CD4-positive, alpha-beta memory T cell (primary cell): ENCODE measurements at regions not wholly inside any gene's neighbourhood (a gene's known extent, or its start where the extent isn't known, plus 50 kb on each side); places are given as distances from the start of the nearest gene placed in this dataset.

ENCODE experiments used
- CTCF ChIA-PET: fragments of 350-600 bp; sonication (Branson Sonifier 250); formaldehyde crosslinking; loops from one replicate; lab custom pipeline; 2021; ENCODE audit warnings: inconsistent platforms; ENCODE audit not compliant: partially characterized antibody; lab: Charles Lee
- POLR2A ChIA-PET: fragments of 350-600 bp; sonication (Branson Sonifier 250); formaldehyde crosslinking; loops from one replicate; lab custom pipeline; 2021; ENCODE audit not compliant: partially characterized antibody; lab: Charles Lee
- DNase-seq, 5 donors: peaks; one replicate each; pipeline versions ENCODE4 v3.0.0 to v3.0.0-alpha.2; 2020 to 2022; ENCODE audit warnings: mixed read lengths in 1 of 5
- H3K27ac ChIP-seq: one replicate; pipeline ENCODE4 v1.7.0; 2013; ENCODE audit warnings: low read depth, low read length
- H3K27me3 ChIP-seq: 2 replicates; pipeline ENCODE4 v1.7.0; 2013; ENCODE audit warnings: mild to moderate bottlenecking, low read length, moderate library complexity; ENCODE audit not compliant: insufficient read depth
- H3K36me3 ChIP-seq: 2 replicates; pipeline ENCODE4 v1.7.0; 2013; ENCODE audit warnings: mild to moderate bottlenecking, low read length, moderate library complexity; ENCODE audit not compliant: insufficient read depth
- H3K4me1 ChIP-seq: 2 replicates; pipeline ENCODE4 v1.7.0; 2013; ENCODE audit warnings: mild to moderate bottlenecking, low read length, moderate library complexity; ENCODE audit not compliant: insufficient read depth
- H3K4me3 ChIP-seq, 2 donors: one replicate each; pipeline ENCODE4 v1.7.0; 2013; ENCODE audit warnings: low read length in 2 of 2, mild to moderate bottlenecking in 1 of 2
- H3K9me3 ChIP-seq, 2 donors: one replicate each; pipeline ENCODE4 v1.7.0; 2013; ENCODE audit warnings: low read length in 2 of 2, control low read depth in 1 of 2; ENCODE audit not compliant: control insufficient read depth in 1 of 2
- H3K27ac Mint-ChIP-seq, 7 donors: one replicate each; pipeline ENCODE4 v1.8.0; 2020 to 2021; ENCODE audit warnings: mixed read lengths in 7 of 7, mild to moderate bottlenecking in 6 of 7, inconsistent platforms in 3 of 7, moderate library complexity in 3 of 7
- H3K27me3 Mint-ChIP-seq, 2 donors: one replicate each; pipeline ENCODE4 v1.8.0; 2020 to 2021; ENCODE audit warnings: mixed read lengths in 2 of 2
- H3K36me3 Mint-ChIP-seq, 2 donors: one replicate each; pipeline ENCODE4 v1.8.0; 2020 to 2021; ENCODE audit warnings: mixed read lengths in 2 of 2, inconsistent platforms in 1 of 2, mild to moderate bottlenecking in 1 of 2
- H3K4me1 Mint-ChIP-seq, 4 donors: one replicate each; pipeline ENCODE4 v1.8.0; 2020 to 2021; ENCODE audit warnings: mixed read lengths in 4 of 4, mild to moderate bottlenecking in 1 of 4
- H3K4me3 Mint-ChIP-seq, 8 donors: one replicate each; pipeline ENCODE4 v1.8.0; 2020 to 2021; ENCODE audit warnings: mixed read lengths in 8 of 8, mild to moderate bottlenecking in 7 of 8, moderate library complexity in 6 of 8, inconsistent platforms in 3 of 8
- H3K9me3 Mint-ChIP-seq, 8 donors: one replicate each; pipeline ENCODE4 v1.8.0; 2020 to 2021; ENCODE audit warnings: mixed read lengths in 8 of 8, mild to moderate bottlenecking in 5 of 8, inconsistent platforms in 3 of 8, moderate library complexity in 1 of 8
- intact Hi-C: fragments of 100-400 bp; cut with micrococcal nuclease; formaldehyde crosslinking; loops from one replicate; pipeline ENCODE4 v1.15.1; 2023

DNA sequence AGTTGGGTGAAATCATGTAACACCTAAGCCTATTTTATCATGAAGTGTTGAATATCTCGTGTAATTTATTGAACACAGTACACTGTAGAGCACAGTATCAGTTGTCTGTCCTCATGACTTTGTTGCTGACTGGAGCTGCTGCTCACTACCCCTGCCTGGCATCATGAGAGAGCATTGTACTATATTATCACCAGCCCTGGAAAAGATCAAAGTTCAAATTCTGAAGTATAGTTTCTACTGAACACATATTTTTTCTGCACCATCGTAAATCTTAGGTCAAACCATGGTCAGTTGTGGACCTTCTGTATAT lies 169.3 kb upstream of the RAI14 start:
- intact Hi-C loops: loop anchor here (1.0 to 2.0 kb wide), 3 partner anchors 411 to 1440 kb away; no protein-coding TSS in a partner anchor
- Mint-ChIP-seq H3K9me3 (no peaks in the 10 kb centered on the region), H3K27me3 (peaks cover 13 to 26% of the 10 kb centered on the region in 2 donors), H3K4me3 (no peak overlapping the region), H3K4me1 (peaks cover 3 to 5% (median 4%) of the 10 kb centered on the region in 4 donors), H3K27ac (no peak overlapping the region), H3K36me3 (no peaks in the 10 kb centered on the region)
- Histone ChIP-seq H3K27ac (no peak overlapping the region), H3K4me3 (no peak overlapping the region), H3K27me3 (no peaks in the 10 kb centered on the region), H3K36me3 (no peaks in the 10 kb centered on the region), H3K9me3 (no peaks in the 10 kb centered on the region), H3K4me1 (no peaks in the 10 kb centered on the region)
- POLR2A ChIA-PET: no interaction called here
- DNase-seq: no peak
- CTCF ChIA-PET: interaction anchor here (1.1 to 4.2 kb wide), 9 partner anchors 8 to 517 kb away, joined by 3 to 36 read pairs (median 5); no protein-coding TSS in a partner anchor

DNA sequence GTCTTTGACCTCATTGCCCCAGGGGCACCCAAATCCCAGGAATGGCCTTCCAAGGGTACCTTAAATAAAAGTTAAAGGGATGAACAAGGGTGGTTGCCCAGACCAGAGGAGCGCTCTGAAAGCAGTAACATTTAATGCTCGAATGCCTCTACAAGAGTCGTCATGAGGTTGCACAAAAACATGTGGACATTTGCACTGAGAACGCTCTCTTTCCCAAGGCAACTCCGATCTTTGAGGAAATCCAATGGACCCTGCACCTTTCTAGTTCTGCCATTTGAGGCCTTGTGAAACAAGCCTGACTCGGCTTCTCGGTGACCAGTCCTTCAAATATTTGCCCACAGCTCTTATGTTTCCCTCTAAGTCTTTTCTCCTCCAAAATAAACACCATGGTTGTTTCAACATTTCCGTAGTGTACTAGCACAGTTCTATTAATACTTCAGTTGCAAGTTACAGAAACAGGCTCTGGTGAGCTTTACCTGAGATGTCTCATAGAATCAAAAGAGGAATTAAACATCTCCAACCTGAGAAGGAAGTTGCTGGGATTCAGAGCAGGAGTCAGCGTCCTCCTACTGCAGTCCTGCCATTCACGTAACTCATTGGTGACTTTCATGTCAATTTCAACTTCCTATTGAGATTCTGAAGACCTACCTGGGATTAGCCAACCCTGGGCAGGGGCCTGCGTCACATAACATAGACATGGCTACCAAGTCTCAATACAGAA lies 168.8 kb upstream of the RAI14 start:
- no peak overlapping the region for H3K4me3 ChIP-seq
- H3K4me1 ChIP-seq: no peaks in the 10 kb centered on the region
- ChIA-PET CTCF (interaction anchor here (1.1 to 4.2 kb wide), 7 partner anchors 8 to 516 kb away, joined by 3 to 36 read pairs (median 5); no protein-coding TSS in a partner anchor), POLR2A (no interaction called here)
- Mint-ChIP-seq H3K36me3 (no peaks in the 10 kb centered on the region), H3K9me3 (no peaks in the 10 kb centered on the region), H3K27me3 (peaks cover 10 to 25% of the 10 kb centered on the region in 2 donors), H3K4me3 (no peak overlapping the region), H3K4me1 (peaks cover 3 to 5% (median 4%) of the 10 kb centered on the region in 4 donors), H3K27ac (no peak overlapping the region)
- no peaks in the 10 kb centered on the region for H3K27me3 ChIP-seq
- H3K36me3 ChIP-seq: no peaks in the 10 kb centered on the region
- intact Hi-C loops: loop anchor here (2.0 kb wide), 1 partner anchor 1439 kb away; no protein-coding TSS in a partner anchor
- DNase-seq: no peak
- no peak overlapping the region for H3K27ac ChIP-seq
- H3K9me3 ChIP-seq: no peaks in the 10 kb centered on the region

DNA sequence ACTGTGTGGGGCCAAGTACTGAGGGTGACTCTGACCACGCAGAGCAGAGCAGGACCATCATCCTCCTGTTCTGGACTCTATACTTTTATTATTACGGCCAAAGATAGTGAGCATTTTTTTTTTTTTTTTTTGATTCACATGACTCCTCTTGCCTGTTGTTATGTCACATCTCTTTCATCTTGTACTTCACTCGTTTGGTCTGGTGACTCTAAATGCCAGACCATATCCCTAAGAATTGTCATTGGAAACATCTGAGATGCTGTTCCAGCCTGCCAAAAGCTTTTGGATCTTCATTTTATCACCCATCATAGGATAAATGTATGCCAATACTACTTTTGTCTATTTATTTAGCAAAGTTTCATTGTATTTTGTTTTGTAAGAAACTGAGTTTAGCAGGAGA lies 168.2 kb upstream of the RAI14 start:
- Histone ChIP-seq H3K27me3 (no peaks in the 10 kb centered on the region), H3K4me1 (no peaks in the 10 kb centered on the region), H3K36me3 (no peaks in the 10 kb centered on the region), H3K27ac (no peak overlapping the region), H3K9me3 (no peaks in the 10 kb centered on the region), H3K4me3 (no peak overlapping the region)
- ChIA-PET POLR2A (no interaction called here), CTCF (interaction anchor here (0.6 to 3.7 kb wide), 4 partner anchors 409 to 516 kb away, joined by 3 to 34 read pairs (median 6); no protein-coding TSS in a partner anchor)
- no peak overlapping the region for H3K27ac Mint-ChIP-seq
- H3K9me3 Mint-ChIP-seq: no peaks in the 10 kb centered on the region
- intact Hi-C loops: loop anchor here (2.0 kb wide), 1 partner anchor 1439 kb away; no protein-coding TSS in a partner anchor
- peaks cover 10 to 26% of the 10 kb centered on the region in 2 donors for H3K27me3 Mint-ChIP-seq
- no peak for DNase-seq
- H3K4me3 Mint-ChIP-seq: no peak overlapping the region
- peaks cover 3 to 5% (median 4%) of the 10 kb centered on the region in 4 donors for H3K4me1 Mint-ChIP-seq
- no peaks in the 10 kb centered on the region for H3K36me3 Mint-ChIP-seq

DNA sequence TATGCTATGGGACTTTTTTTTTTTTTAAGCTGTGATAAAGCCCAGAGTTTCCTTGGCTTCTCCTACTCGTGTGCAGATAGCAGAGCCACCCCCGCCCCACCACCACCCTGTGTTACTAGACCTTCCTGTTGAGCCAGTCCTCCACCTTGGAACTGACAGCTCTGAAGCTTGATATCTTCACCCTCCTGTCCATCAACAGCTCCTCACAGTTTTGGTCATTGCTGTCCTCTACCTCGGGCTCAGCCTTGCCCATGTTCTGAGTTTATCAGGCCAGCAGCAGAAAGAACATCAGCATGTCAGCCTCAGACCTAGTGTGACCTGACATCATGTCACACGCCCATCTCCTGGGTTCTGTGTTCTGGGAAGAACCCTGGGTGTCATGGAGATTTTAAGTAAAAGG lies 167.1 kb upstream of the RAI14 start:
- H3K4me1 ChIP-seq: no peaks in the 10 kb centered on the region
- Mint-ChIP-seq H3K27me3 (peaks cover 10 to 25% of the 10 kb centered on the region in 2 donors), H3K9me3 (no peaks in the 10 kb centered on the region), H3K4me1 (peaks cover 3 to 5% (median 4%) of the 10 kb centered on the region in 4 donors), H3K27ac (no peak overlapping the region), H3K36me3 (no peaks in the 10 kb centered on the region), H3K4me3 (no peak overlapping the region)
- no peaks in the 10 kb centered on the region for H3K27me3 ChIP-seq
- DNase-seq: no peak
- no peaks in the 10 kb centered on the region for H3K36me3 ChIP-seq
- CTCF ChIA-PET: interaction anchor here (0.8 to 1.7 kb wide), 4 partner anchors 12 to 409 kb away, joined by 3 to 9 read pairs (median 4); no protein-coding TSS in a partner anchor
- H3K9me3 ChIP-seq: no peaks in the 10 kb centered on the region
- H3K4me3 ChIP-seq: no peak overlapping the region
- intact Hi-C loops: no loop called here
- POLR2A ChIA-PET: no interaction called here
- H3K27ac ChIP-seq: no peak overlapping the region

DNA sequence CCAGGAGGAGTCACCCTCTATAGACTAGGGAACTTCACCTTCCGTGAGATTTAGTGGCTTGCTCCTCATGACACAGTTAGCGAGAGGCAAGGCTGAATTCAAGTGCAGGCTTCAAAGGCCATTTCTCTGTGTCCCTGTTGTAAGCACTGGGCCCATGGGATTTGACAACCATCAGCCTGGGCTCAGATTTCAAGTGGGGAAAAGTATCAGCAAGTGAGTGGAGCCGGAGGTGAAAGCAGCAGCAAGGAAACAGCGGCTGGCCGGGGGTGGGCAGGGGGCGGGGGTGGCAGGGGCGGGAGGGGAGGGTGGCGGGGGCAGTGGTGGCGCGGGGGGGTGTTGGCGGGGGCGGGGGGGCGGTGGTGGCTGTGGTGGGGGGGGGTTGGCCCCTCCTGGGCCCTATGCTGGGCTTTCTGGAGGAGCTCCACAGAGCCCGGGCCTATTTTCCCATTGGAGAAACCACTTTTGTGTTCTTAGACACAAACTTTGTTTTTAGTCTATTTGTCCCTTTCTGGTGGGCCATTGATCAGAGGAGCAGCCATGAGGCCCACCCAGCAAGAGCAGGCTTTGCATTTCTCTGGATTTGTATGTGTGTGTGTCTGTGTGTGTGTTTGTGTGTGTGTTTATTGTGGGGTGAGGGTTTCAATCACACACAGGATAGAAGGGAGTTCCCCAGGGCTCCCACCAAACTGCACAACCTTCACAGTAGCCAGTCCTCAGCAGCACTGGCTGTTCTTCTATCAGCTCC lies 165.4 kb upstream of the RAI14 start:
- Histone ChIP-seq H3K27ac (no peak overlapping the region), H3K36me3 (no peaks in the 10 kb centered on the region), H3K4me3 (no peak overlapping the region), H3K4me1 (no peaks in the 10 kb centered on the region), H3K9me3 (no peaks in the 10 kb centered on the region), H3K27me3 (no peaks in the 10 kb centered on the region)
- H3K36me3 Mint-ChIP-seq: no peaks in the 10 kb centered on the region
- H3K27me3 Mint-ChIP-seq: peaks cover 14 to 28% of the 10 kb centered on the region in 2 donors
- intact Hi-C loops: no loop called here
- DNase-seq: no peak
- no peaks in the 10 kb centered on the region for H3K9me3 Mint-ChIP-seq
- no peak overlapping the region for H3K4me3 Mint-ChIP-seq
- H3K27ac Mint-ChIP-seq: no peak overlapping the region
- POLR2A ChIA-PET: no interaction called here
- peaks cover 3 to 5% (median 4%) of the 10 kb centered on the region in 4 donors for H3K4me1 Mint-ChIP-seq
- CTCF ChIA-PET: interaction anchor here (1.2 kb wide), 1 partner anchor 408 kb away, joined by 4 read pairs; no protein-coding TSS in a partner anchor

DNA sequence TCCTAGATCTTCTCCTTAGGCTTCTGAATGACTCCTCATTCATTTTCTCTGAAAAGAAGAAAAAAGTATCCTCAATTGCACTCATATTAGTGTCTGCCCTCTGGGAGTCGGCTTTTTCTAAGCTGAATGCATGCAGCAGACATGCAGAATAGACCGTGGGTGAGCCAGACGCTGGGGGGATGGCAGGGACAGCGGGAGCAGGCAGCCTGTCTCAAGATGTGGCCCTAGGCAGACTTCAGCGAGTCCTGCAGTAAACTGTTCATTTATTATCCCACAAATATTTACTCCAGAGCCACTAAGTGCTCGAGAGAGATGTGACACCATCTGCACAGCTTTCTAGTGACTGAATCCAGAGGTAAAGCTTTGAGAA lies 164.9 kb upstream of the RAI14 start:
- H3K9me3 ChIP-seq: no peaks in the 10 kb centered on the region
- no peaks in the 10 kb centered on the region for H3K4me1 ChIP-seq
- peaks cover 13 to 27% of the 10 kb centered on the region in 2 donors for H3K27me3 Mint-ChIP-seq
- H3K27ac Mint-ChIP-seq: no peak overlapping the region
- no peaks in the 10 kb centered on the region for H3K27me3 ChIP-seq
- H3K4me3 ChIP-seq: no peak overlapping the region
- DNase-seq: no peak
- CTCF ChIA-PET: interaction anchor here (0.8 to 1.2 kb wide), 3 partner anchors 10 to 408 kb away, joined by 4 read pairs; no protein-coding TSS in a partner anchor
- no peak overlapping the region for H3K27ac ChIP-seq
- no peaks in the 10 kb centered on the region for H3K36me3 Mint-ChIP-seq
- H3K4me3 Mint-ChIP-seq: no peak overlapping the region
- POLR2A ChIA-PET: no interaction called here
- H3K4me1 Mint-ChIP-seq: peaks cover 1 to 2% (median 2%) of the 10 kb centered on the region in 4 donors
- H3K36me3 ChIP-seq: no peaks in the 10 kb centered on the region
- intact Hi-C loops: no loop called here
- no peaks in the 10 kb centered on the region for H3K9me3 Mint-ChIP-seq

DNA sequence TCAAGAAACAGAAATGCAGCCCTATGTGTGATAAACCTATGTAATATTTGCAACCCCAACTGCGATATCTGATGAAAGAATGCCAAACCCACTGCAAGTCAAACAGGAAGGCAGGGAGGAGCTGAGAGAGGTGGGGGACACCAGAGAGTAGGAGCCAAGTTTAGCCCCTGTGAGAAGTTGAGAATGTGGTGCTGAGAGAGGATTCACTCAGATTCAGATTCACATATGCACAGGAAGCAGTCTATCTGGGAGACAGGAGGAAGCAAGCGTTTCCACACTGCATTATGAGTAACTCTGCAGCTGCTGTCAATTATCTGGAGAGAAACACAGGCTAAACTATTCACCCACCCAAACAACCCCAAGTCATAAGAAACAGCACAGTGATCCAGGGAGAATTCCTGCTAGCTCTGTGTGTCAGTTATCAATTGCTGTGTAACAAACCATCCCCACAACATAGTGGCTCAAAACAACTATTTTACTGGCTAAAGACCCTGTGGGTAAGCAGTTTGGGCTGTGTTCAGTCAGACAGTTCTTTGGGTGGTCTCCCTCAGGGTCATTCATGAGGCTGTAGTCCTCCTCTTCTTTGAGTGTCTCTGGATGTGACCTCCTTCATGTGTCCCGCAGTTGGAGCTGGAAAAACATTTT lies 161.9 kb upstream of the RAI14 start:
- Histone ChIP-seq H3K4me3 (no peak overlapping the region), H3K9me3 (no peaks in the 10 kb centered on the region), H3K36me3 (no peaks in the 10 kb centered on the region), H3K4me1 (no peaks in the 10 kb centered on the region), H3K27ac (no peak overlapping the region), H3K27me3 (no peaks in the 10 kb centered on the region)
- CTCF ChIA-PET: interaction anchor here (0.5 to 1.8 kb wide), 4 partner anchors 8 to 30 kb away, joined by 3 to 5 read pairs (median 4); no protein-coding TSS in a partner anchor
- H3K27me3 Mint-ChIP-seq: peaks cover 6 to 12% of the 10 kb centered on the region in 2 donors
- peaks cover 0 to 8% (median 3%) of the 10 kb centered on the region in 4 donors for H3K4me1 Mint-ChIP-seq
- H3K9me3 Mint-ChIP-seq: no peaks in the 10 kb centered on the region
- no peak for DNase-seq
- H3K4me3 Mint-ChIP-seq: no peak overlapping the region
- H3K27ac Mint-ChIP-seq: no peak overlapping the region
- intact Hi-C loops: no loop called here
- POLR2A ChIA-PET: no interaction called here
- H3K36me3 Mint-ChIP-seq: no peaks in the 10 kb centered on the region
